Dendritic cell treated with granulocyte-macrophage colony-stimulating factor and Interleukin-4, amounts not matched to agents 40 ng/mL and 50 ng/mL, for 4 days (primary cell): ENCODE measurements at regions not wholly inside any gene's neighbourhood (a gene's known extent, or its start where the extent isn't known, plus 50 kb on each side); places are given as distances from the start of the nearest gene placed in this dataset.
"Not testable (repeated sequence)": the region's sequence is repeated elsewhere in the genome, so short reads cannot be mapped to it uniquely, and the experiment has no call there.

ENCODE experiments used
- H3K27ac Mint-ChIP-seq: one replicate; pipeline ENCODE4 v1.8.0; 2022; ENCODE audit warnings: mild to moderate bottlenecking, mixed read lengths
- H3K27me3 Mint-ChIP-seq: one replicate; pipeline ENCODE4 v1.8.0; 2022; ENCODE audit warnings: mild to moderate bottlenecking, mixed read lengths
- H3K36me3 Mint-ChIP-seq: one replicate; pipeline ENCODE4 v1.8.0; 2022; ENCODE audit warnings: low read depth, mixed read lengths
- H3K4me1 Mint-ChIP-seq: one replicate; pipeline ENCODE4 v1.8.0; 2022; ENCODE audit warnings: low read depth, mixed read lengths
- H3K4me3 Mint-ChIP-seq: one replicate; pipeline ENCODE4 v1.8.0; 2022; ENCODE audit warnings: mild to moderate bottlenecking, moderate library complexity, mixed read lengths
- H3K9me3 Mint-ChIP-seq: one replicate; pipeline ENCODE4 v1.8.0; 2022; ENCODE audit warnings: mixed read lengths
- intact Hi-C: fragments of 100-400 bp; cut with micrococcal nuclease; formaldehyde crosslinking; loops from one replicate; pipeline ENCODE4 v1.15.0; 2022

DNA sequence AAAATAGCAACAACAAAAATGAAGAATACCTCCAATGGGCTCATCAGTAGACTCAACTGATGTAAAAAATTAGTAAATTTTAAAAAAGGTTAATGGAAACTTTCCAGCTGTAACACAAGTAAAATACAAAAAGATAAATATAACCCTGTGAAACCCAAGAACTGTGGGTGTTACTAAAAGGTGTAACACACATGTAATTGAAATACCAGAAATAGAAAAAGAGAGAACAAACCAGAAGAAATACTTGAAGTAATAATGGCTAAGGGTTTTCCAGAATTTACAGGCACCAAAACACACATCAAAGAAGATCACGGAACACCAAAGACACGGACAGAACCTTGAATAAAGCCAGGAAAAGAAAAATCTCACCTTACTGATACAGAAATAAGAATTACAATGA is 590.6 kb upstream of the RAB6C start:
- H3K4me1 Mint-ChIP-seq, result no peaks in the 10 kb centered on the region
- H3K27me3 Mint-ChIP-seq, result no peaks in the 10 kb centered on the region
- H3K36me3 Mint-ChIP-seq, result no peaks in the 10 kb centered on the region
- no peak overlapping the region for H3K27ac Mint-ChIP-seq
- no peak overlapping the region for H3K4me3 Mint-ChIP-seq
- intact Hi-C loops, result no loop called here
- no peaks in the 10 kb centered on the region for H3K9me3 Mint-ChIP-seq

DNA sequence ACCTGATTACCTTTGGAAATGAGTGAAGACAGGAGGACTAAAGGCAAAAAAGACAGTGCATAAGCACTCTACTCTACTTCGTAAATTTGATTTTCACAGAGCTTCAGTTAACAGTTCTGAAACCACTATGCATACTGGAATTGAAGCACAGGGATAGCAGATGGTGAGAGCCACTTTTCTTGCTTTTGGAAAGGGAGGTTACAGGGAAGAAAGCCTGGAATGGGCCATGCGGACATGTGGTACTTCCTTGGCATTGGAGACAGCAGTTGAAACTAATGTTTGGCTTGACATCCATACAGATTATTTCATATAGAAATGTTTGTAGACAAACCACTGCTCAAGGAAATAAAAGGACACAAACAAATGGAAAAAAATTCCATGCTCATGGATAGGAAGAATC is 585.6 kb upstream of the RAB6C start:
- Mint-ChIP-seq H3K27me3 (no peaks in the 10 kb centered on the region), H3K9me3 (no peaks in the 10 kb centered on the region), H3K4me3 (no peak overlapping the region), H3K27ac (no peak overlapping the region), H3K4me1 (no peaks in the 10 kb centered on the region), H3K36me3 (no peaks in the 10 kb centered on the region)
- intact Hi-C loops, result no loop called here

DNA sequence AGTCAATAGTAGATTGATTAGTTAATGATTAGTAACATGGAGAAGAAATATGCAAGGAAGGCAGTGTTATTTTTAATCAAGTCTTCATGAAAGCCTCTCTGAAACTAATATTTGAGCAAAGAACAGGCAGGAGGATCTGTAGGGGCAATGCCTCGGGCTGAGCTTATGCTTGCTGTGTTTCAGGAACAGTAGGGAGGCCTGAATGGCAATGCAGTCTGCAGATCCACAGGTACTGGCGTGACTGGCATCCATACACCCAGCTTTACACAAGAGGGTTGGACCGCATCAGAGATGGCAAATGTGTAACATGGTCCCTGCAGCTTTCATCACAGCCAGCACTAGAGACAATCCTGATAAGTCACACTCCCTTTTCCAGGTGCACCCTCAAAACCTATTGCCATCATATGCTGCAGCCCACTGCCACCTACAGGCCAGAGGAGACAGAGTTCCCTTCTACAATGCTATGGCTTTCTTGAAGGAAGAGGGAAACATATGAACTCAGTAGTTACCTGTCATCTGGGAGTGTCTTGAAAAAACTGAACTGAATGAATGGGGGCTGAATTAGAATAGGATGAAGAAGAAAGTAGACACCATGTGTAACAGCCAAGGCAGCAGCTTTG is 582.4 kb upstream of the RAB6C start:
- no peak overlapping the region for H3K27ac Mint-ChIP-seq
- no peaks in the 10 kb centered on the region for H3K27me3 Mint-ChIP-seq
- intact Hi-C loops, result no loop called here
- no peaks in the 10 kb centered on the region for H3K4me1 Mint-ChIP-seq
- H3K4me3 Mint-ChIP-seq, result no peak overlapping the region
- H3K36me3 Mint-ChIP-seq, result no peaks in the 10 kb centered on the region
- no peaks in the 10 kb centered on the region for H3K9me3 Mint-ChIP-seq

DNA sequence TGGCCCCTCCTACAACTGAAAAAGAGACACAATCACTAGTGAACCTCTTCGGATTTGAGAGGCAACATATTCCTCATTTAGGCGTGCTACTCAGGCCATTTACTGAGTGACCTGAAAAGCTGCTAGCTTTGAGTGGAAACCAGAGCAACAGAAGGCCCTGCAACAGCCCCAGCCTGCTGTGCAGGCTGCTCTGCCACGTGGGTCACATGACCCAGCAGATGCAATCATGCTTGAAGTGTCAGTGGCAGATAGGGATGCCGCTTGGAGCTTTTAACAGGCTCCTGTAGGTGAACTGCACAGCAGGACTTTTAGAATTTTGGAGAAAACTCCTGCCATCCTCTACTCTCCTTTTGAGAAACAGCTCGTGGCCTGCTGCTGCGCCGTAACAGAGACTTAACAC is 578.6 kb upstream of the RAB6C start:
- H3K4me1 Mint-ChIP-seq, result no peaks in the 10 kb centered on the region
- intact Hi-C loops, result no loop called here
- no peaks in the 10 kb centered on the region for H3K9me3 Mint-ChIP-seq
- no peaks in the 10 kb centered on the region for H3K27me3 Mint-ChIP-seq
- H3K36me3 Mint-ChIP-seq, result no peaks in the 10 kb centered on the region
- H3K4me3 Mint-ChIP-seq, result no peak overlapping the region
- no peak overlapping the region for H3K27ac Mint-ChIP-seq

DNA sequence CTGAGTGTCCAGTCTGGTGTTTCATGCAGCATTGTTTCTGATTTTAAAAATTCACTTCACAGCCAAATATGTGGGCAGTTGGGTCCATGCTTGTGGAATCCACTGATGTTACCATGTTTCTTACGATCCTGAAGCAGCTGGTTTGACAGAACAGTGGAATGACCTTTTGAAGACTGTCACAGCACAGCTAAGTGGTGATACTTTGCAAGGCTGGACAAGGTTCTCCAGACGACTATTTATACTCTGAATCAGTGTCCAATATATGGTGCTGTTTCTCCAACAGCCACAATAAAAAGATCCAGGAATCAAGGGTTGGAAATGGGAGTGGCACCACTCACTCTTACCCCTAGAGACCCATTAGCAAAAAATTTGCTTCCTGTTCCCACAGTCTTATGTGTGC is 577.4 kb upstream of the RAB6C start:
- no peaks in the 10 kb centered on the region for H3K27me3 Mint-ChIP-seq
- H3K27ac Mint-ChIP-seq, result no peak overlapping the region
- H3K36me3 Mint-ChIP-seq, result no peaks in the 10 kb centered on the region
- H3K9me3 Mint-ChIP-seq, result no peaks in the 10 kb centered on the region
- intact Hi-C loops, result no loop called here
- H3K4me3 Mint-ChIP-seq, result no peak overlapping the region
- no peaks in the 10 kb centered on the region for H3K4me1 Mint-ChIP-seq

DNA sequence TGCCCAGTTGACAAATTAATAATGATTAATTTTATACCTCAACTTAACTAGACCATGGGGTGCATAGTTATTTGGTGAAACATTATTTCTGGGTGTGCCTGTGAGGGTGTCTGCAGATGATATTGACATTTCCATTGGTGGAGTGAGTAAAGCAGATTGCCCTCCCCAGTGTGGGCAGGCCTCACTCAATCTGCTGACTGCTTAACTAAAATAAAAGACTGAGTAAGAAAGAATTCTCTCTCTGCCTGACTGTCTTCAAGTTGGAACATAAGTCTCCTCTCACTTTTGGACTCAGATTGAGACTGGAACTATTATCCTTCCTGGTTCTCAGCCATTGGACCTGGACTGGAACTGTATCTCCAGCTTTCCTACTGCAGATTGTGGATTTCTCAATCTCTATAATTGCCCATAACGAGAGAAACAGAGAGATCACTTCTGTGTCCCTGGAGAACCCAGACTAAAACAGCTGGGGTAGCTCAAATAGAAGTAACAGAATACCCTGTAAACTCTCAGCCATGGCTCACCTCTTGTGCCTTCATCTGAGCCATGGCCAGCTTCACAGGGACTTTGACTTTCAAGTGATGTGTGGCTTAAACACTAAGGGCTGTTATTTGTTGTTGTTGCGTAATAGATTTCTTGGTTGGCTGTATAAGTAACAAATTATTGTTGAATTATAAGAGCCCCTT is 575.3 kb upstream of the RAB6C start:
- Mint-ChIP-seq H3K27ac (no peak overlapping the region), H3K27me3 (no peaks in the 10 kb centered on the region)
- intact Hi-C loops, result no loop called here

DNA sequence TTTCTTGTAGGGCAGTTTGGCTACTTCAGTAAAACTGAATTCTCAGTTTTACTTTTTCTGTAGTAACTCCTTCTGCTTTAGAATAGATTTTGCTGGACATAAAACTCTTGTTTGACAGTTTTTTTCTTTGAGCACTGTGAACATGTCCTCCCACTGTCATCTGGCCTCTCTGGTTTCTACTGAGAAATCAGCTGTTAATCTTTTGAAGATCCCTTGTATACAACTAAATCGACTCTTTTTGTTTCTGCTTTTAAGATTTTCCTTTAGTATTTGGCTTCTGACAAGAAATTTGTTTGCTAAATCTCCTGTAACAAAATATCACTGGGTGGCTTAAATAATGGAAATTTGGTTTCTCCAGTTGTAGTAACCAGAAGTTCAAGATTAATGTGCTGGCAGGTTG is 570.9 kb upstream of the RAB6C start:
- H3K4me1 Mint-ChIP-seq, result no peaks in the 10 kb centered on the region
- H3K4me3 Mint-ChIP-seq, result no peak overlapping the region
- H3K27ac Mint-ChIP-seq, result no peak overlapping the region
- H3K27me3 Mint-ChIP-seq, result no peaks in the 10 kb centered on the region
- H3K9me3 Mint-ChIP-seq, result no peaks in the 10 kb centered on the region
- intact Hi-C loops, result no loop called here
- H3K36me3 Mint-ChIP-seq, result no peaks in the 10 kb centered on the region

More for the DNA sequence above, 575.3 kb upstream of the RAB6C start:
- Mint-ChIP-seq H3K4me3 (no peak overlapping the region), H3K4me1 (no peaks in the 10 kb centered on the region), H3K36me3 (no peaks in the 10 kb centered on the region), H3K9me3 (no peaks in the 10 kb centered on the region)

DNA sequence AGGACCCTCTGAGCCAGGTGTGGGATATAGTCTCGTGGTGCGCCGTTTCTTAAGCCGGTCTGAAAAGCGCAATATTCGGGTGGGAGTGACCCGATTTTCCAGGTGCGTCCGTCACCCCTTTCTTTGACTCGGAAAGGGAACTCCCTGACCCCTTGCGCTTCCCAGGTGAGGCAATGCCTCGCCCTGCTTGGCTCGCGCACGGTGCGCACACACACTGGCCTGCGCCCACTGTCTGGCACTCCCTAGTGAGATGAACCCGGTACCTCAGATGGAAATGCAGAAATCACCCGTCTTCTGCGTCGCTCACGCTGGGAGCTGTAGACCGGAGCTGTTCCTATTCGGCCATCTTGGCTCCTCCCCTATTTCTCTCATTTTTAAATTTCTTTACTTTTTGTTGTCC is 562.4 kb upstream of the RAB6C start:
- H3K36me3 Mint-ChIP-seq, H3K4me3 Mint-ChIP-seq, H3K27ac Mint-ChIP-seq, intact Hi-C loops, H3K4me1 Mint-ChIP-seq, H3K27me3 Mint-ChIP-seq: not testable (repeated sequence)
- H3K9me3 Mint-ChIP-seq, result peaks cover 13% of the 10 kb centered on the region

DNA sequence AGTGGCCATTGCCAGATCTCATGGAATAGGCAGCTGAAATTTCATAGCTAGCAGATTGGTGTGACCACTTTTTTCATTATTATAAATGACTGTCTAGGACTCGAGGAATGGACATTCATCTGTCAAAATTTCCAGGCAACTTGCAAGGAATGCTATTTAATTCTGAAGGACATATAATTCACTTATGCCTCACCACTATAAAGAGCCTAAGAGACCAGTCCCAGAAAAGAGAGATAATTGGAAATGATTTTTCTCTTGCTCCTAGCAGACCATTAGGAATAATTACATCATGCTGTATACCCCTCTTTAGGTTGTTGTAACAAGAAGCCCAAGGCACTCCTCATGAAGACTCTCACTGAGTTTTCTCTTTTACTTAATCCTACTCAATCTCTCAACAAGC is 557.4 kb upstream of the RAB6C start:
- Mint-ChIP-seq H3K4me3 (no peak overlapping the region), H3K27ac (no peak overlapping the region), H3K4me1 (no peaks in the 10 kb centered on the region), H3K27me3 (no peaks in the 10 kb centered on the region), H3K36me3 (no peaks in the 10 kb centered on the region), H3K9me3 (peaks cover 10% of the 10 kb centered on the region)
- intact Hi-C loops, result no loop called here

DNA sequence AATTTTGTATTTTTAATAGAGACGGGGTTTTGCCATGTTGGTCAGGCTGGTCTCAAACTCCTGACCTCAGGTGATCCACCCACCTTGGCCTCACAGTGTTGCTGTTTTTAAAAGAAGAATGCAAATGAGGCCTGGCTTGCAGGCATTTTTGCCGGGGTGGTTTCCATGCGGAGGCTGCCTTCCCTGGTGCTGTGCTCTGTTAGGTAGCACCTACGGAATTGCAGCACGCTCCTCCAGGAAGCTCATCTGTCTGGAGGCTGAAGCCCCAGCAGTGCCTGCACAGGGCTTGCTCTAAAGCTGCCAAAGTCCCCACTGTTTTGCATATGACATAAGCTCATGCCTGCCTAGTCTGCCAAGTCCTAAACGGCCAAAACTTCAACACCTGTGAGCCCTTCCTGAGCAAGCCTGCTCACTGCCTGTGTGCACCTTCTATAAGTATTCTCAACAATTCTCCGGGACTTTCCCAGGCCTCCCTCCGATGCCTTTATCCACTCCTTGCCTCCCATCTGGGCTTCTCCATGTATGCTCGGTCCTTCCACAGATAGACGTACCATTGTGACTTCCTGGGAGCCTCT is 551.3 kb upstream of the RAB6C start:
- no peak overlapping the region for H3K27ac Mint-ChIP-seq
- no peaks in the 10 kb centered on the region for H3K36me3 Mint-ChIP-seq
- no peaks in the 10 kb centered on the region for H3K27me3 Mint-ChIP-seq
- no peaks in the 10 kb centered on the region for H3K4me1 Mint-ChIP-seq
- no peaks in the 10 kb centered on the region for H3K9me3 Mint-ChIP-seq
- no peak overlapping the region for H3K4me3 Mint-ChIP-seq
- intact Hi-C loops, result no loop called here

DNA sequence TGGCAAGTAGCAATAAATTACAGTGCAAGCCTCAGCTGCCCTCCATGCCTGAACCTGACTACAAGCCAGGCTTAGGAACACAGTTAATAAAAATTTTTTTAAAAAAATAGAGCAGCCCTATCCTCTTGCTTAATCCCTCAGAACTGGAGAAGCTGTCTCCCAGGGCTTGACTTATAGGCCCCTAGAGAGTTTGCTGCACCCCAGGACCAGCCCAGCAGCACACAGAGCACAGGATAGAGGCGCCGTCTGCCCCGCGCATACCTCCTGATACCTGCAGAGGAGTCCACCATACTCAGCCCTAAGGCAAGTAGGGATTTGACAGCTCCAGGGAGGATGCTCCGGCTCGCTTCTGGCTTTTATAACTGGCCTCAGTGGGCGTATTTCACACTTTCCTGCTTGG is 548.6 kb upstream of the RAB6C start:
- intact Hi-C loops, result no loop called here
- H3K4me3 Mint-ChIP-seq, result no peak overlapping the region
- no peak overlapping the region for H3K27ac Mint-ChIP-seq
- H3K36me3 Mint-ChIP-seq, result no peaks in the 10 kb centered on the region
- no peaks in the 10 kb centered on the region for H3K27me3 Mint-ChIP-seq
- H3K9me3 Mint-ChIP-seq, result no peaks in the 10 kb centered on the region
- no peaks in the 10 kb centered on the region for H3K4me1 Mint-ChIP-seq

DNA sequence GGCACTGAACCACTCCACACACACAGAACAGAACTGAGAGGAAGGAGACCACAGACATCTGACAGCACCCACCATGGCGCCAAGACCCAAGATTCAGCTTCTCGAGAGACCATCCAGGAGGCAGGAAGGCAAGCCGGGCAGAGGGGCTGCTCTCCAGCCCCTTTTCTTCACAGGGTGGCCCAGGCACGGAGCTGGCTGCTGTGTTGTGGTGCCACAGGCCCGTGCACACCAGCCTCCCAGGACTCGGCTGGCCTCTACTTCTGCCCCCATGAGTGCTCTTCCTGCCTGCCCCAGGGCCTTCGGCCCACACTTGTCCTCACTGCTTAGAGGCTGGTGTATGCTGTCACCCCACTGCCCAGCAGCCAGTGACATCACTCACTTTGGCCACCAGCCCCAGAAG is 547.6 kb upstream of the RAB6C start:
- no peak overlapping the region for H3K4me3 Mint-ChIP-seq
- H3K36me3 Mint-ChIP-seq, result no peaks in the 10 kb centered on the region
- intact Hi-C loops, result no loop called here
- H3K4me1 Mint-ChIP-seq, result no peaks in the 10 kb centered on the region
- H3K27me3 Mint-ChIP-seq, result no peaks in the 10 kb centered on the region
- no peak overlapping the region for H3K27ac Mint-ChIP-seq
- H3K9me3 Mint-ChIP-seq, result no peaks in the 10 kb centered on the region

DNA sequence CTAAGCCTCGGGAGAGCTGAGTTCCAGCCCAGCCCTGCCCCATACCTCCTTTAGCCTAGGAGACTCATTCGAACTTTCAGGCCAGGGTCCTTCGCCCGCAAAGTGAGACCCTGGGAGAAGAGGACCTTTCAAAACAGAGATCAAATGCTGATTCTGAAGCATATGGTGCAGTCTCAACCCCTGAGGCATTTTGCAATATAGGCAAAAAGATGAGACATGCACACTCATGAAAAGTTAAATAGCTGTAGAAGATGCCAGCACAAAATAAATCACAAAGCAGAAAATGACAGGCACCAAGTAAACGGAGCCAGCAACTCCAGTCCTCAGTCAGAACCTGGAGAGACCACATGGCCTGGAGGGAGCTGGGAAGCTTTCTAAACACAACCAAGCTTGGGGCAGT is 542.7 kb upstream of the RAB6C start:
- H3K27me3 Mint-ChIP-seq, result no peaks in the 10 kb centered on the region
- no peak overlapping the region for H3K4me3 Mint-ChIP-seq
- intact Hi-C loops, result no loop called here
- no peaks in the 10 kb centered on the region for H3K9me3 Mint-ChIP-seq
- no peaks in the 10 kb centered on the region for H3K4me1 Mint-ChIP-seq
- no peaks in the 10 kb centered on the region for H3K36me3 Mint-ChIP-seq
- H3K27ac Mint-ChIP-seq, result no peak overlapping the region

DNA sequence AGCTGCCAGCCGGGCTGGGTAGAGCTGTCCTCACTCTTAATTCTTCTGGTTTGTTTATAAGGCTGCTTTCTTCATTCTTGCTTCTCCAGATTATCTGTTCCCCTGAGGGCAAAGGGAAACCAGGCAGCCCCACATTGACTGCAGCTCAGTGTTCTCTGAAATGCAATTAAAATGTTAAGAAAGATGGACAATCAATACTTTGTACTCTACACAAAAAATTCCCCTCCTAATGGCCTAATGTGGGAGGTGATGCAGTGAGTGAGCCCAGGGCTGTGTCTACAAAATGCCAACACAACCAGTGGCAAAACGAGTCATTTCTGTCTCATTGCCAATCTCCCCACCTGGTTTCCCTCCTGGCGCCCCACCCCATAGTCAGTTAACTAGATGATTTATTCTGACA is 541.7 kb upstream of the RAB6C start:
- Mint-ChIP-seq H3K4me3 (no peak overlapping the region), H3K9me3 (no peaks in the 10 kb centered on the region), H3K4me1 (no peaks in the 10 kb centered on the region), H3K36me3 (no peaks in the 10 kb centered on the region), H3K27ac (no peak overlapping the region), H3K27me3 (no peaks in the 10 kb centered on the region)
- intact Hi-C loops, result no loop called here
